ENCODE measurements at regions not wholly inside any gene's neighbourhood (a gene's known extent, or its start where the extent isn't known, plus 50 kb on each side); places are given as distances from the start of the nearest gene placed in this dataset.
"Not testable (repeated sequence)": the region's sequence is repeated elsewhere in the genome, so short reads cannot be mapped to it uniquely, and the experiment has no call there.

- DNase-seq: no peak
Measured at GRCh38 chr11:96523656-96524055, 133.8 kb downstream of the JRKL start.

GRCh38 chr11:96524475-96524874, 134.7 kb downstream of the JRKL start:
- no peak for DNase-seq

GRCh38 chr11:96530473-96530872, 140.7 kb downstream of the JRKL start:
- DNase-seq: no peak

GRCh38 chr11:96538104-96538503, 148.3 kb downstream of the JRKL start:
- DNase-seq: no peak

- DNase-seq: no peak
Measured at GRCh38 chr11:96538622-96539021, 148.8 kb downstream of the JRKL start.

GRCh38 chr11:96540875-96541274, 151.1 kb downstream of the JRKL start:
- DNase-seq: no peak

GRCh38 chr11:96543177-96543576, 153.4 kb downstream of the JRKL start:
- no peak for DNase-seq

GRCh38 chr11:96545192-96545591, 155.4 kb downstream of the JRKL start:
- not testable (repeated sequence) for DNase-seq

GRCh38 chr11:96551136-96551535, 161.3 kb downstream of the JRKL start:
- DNase-seq: no peak

- DNase-seq: no peak
Measured at GRCh38 chr11:96554236-96554820, 164.5 kb downstream of the JRKL start.

- not testable (repeated sequence) for DNase-seq
Measured at GRCh38 chr11:96555826-96556225, 166.0 kb downstream of the JRKL start.

- not testable (repeated sequence) for DNase-seq
Measured at GRCh38 chr11:96560727-96561126, 170.9 kb downstream of the JRKL start.

GRCh38 chr11:96567176-96567575, 177.4 kb downstream of the JRKL start:
- DNase-seq: no peak

- no peak for DNase-seq
Measured at GRCh38 chr11:96567667-96568066, 177.9 kb downstream of the JRKL start.

- no peak for DNase-seq
Measured at GRCh38 chr11:96576383-96576782, 186.6 kb downstream of the JRKL start.

- no peak for DNase-seq
Measured at GRCh38 chr11:96578379-96578778, 188.6 kb downstream of the JRKL start.

GRCh38 chr11:96579656-96580055, 189.8 kb downstream of the JRKL start:
- no peak for DNase-seq

GRCh38 chr11:96580476-96581040, 190.7 kb downstream of the JRKL start:
- DNase-seq: no peak

- DNase-seq: not testable (repeated sequence)
Measured at GRCh38 chr11:96585944-96586880, 196.4 kb downstream of the JRKL start.

GRCh38 chr11:96588793-96589192, 199.0 kb downstream of the JRKL start:
- not testable (repeated sequence) for DNase-seq

- DNase-seq: no peak
Measured at GRCh38 chr11:96595011-96595410, 205.2 kb downstream of the JRKL start.

GRCh38 chr11:96607864-96608558, 218.2 kb downstream of the JRKL start:
- no peak for DNase-seq

GRCh38 chr11:96614101-96614500, 224.3 kb downstream of the JRKL start:
- no peak for DNase-seq
